HG03064 (cell line): ENCODE measurements at regions not wholly inside any gene's neighbourhood (a gene's known extent, or its start where the extent isn't known, plus 50 kb on each side); places are given as distances from the start of the nearest gene placed in this dataset.
"Not testable (repeated sequence)": the region's sequence is repeated elsewhere in the genome, so short reads cannot be mapped to it uniquely, and the experiment has no call there.

Source experiments
- ATAC-seq: cut with Tn5 transposase; IDR thresholded peaks from one replicate; pipeline ENCODE4 v1.9.1; 2021; ENCODE audit warnings: low read depth; ENCODE audit not compliant: unreplicated experiment

DNA sequence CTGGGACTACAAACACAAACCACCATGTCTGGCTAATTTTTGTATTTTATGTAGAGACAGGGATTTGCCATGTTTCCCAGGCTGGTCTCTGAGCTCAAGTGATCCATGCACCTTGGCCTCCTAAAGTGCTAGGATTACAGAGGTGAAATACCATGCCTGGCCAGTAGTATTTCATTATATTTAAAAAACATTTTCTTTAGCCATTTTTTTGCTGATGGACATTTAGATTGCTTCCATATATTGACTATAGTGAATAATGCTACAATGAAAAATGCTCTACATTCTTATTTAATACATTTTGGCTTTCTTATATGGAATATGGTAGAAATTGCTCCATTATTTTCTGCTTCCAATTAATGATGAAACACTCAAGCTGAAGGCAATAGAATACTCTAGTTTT is 1439.7 kb downstream of the FSTL5 start:
- ATAC-seq, result no peak

DNA sequence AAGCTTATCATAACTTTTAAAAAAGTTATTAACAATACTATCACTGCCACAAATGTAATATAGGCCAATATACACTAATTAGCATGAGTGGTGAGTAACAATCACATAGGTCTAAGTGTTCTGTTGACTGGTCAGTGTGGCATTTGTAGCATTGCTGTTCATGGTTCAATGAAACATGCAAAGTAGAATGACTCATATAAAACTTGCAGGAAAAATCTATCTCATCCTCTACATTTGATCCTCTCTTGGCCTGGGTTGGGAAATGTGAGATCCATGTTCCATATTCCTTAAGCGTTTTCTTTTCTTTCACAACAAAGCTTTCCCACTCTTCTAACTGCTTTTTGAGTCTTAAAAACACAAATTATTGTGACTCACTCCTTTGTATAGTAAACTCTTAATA is 1418.7 kb downstream of the FSTL5 start:
- no peak for ATAC-seq

DNA sequence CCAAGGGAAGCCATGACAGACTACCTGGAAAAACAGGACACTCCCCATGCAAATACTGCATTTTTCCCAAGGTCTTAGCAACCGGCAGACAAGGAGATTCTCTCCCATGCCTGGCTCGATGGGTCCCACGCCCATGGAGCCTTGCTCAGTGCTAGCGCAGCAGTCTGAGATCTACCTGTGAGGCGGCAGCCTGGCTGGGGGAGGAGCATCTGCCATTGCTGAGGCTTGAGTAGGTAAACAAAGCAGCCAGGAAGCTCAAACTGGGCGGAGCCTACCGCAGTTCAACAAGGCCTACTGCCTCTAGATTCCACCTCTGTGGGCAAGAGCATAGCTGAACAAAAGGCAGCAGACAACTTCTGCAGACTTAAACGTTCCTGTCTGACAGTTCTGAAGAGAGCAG is 1417.2 kb downstream of the FSTL5 start:
- ATAC-seq, result not testable (repeated sequence)

DNA sequence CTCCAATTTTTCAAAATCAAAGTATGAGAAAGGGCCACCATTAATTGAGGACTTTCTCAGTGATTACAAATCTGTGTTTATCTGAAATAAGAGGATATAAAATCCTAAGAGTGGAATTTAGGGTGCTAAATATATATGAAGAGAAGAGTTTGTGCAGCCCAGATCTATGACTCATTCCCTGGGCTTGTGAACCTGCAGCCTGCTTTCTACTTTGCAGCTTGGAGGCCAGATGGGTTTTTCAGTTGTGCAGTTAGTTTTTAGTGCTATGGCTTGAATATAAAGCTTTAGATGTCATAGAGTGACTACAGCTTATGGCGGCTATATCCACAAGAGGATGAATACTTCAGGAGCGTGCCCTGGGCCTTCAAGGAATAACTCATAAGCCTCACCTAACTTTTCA is 1391.1 kb downstream of the FSTL5 start:
- ATAC-seq, result no peak

DNA sequence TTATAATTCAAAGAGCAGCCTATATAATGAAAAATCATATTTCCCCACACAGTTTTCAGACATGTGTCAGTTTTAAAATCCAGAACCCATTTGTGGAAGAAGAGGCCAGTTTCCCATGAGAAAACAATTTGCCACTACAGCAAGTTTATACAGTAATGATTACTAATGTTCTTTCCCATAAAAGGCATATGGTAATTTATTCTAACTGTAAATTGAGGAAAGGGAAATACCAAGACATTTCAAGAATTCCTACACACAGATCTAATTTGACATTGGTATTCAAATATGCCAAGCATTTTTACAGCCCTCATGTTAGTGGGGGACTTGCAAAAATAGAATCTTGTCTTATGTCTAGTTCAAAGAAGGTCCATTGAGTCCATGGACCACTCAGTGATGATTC is 1368.6 kb downstream of the FSTL5 start:
- ATAC-seq, result no peak

DNA sequence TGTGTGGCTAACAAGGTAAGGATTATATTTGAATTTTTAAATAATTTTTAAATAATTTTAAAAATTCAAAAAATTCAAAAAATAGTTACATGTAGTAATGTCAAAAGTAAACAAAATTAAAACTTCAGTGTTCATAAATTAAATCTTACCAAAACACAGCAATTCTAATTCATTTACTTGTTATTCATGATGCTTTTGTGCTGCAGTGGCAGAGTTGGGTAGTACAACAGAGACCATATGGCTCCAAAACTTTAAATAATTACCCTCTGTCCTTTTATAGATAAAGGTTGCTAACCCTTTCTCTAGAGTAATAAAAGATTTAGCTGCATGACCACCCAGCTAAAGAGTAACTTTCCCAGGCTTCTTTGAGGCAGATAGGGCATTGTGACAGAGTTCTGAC is 1355.6 kb downstream of the FSTL5 start:
- no peak for ATAC-seq

DNA sequence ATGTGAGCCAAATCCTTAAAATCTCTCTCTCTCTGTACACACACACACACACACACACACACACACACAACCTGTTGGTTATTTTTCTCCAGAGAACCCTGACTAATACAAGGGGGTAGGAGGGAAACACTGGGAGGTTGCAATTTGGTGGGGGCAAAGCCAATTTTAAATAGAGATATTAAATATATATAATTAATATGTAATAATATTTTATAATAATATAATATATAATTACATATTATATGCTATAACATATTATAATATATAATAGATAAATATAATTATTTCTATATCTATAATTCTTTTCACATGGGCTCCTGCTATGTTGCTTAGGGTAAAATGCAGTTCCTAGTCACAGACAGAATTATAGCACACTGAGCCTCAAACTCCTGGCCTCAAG is 1354.2 kb downstream of the FSTL5 start:
- no peak for ATAC-seq

DNA sequence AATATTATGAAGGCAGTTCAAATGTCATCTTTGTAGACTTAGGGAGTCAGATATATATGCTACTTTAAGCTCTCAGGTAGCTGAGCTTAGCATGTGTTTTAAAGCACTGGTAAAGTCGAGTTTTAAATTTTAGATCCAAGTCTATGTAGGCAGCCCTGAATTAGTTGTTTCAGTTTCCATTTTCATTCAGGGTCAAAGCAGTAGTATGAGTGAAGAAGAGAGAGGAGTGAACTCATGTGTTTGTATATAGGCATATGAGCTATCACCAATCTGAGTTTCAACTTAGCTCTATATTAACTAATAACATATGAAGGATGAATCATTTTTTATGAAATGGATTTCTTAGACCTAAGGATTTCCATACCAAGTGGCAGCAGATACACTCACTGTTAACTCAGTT is 1353.4 kb downstream of the FSTL5 start:
- no peak for ATAC-seq

DNA sequence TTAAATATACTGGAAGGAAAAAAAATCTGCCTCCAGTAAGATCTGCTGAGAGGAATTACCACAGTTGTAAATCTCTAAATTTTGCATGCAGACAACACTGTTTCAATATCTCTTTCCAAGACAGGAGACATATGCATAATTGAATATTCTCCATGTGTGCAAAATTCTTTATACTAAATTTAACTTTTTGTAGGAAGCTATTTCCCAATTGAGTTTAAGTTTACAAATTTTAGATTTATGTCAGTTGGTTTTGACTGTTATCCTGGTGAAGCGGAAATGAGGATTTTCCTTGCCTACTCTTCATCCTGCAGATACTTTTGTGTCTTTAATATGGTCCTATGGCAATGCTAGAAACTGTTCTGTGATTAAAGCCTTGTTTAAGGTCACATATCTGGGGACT is 1352.9 kb downstream of the FSTL5 start:
- ATAC-seq, result no peak

DNA sequence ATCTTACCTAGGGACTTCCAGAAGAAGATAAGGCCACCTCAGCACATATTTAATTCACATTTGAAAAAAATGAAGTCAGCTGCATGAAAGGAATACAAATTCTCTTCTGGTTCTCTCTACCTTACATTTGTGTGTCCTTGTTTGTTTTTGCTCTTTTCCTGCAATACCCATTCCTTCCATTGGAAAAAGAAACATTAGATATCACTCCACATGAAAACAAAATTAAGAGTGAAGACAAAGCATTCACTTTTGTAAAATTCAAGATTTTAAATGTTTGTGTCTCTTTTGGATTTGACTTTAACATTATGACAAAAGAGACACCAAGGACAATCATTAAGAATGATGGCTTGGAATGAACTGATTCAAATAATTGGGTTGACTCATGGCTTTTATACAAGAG is 1351.8 kb downstream of the FSTL5 start:
- no peak for ATAC-seq

DNA sequence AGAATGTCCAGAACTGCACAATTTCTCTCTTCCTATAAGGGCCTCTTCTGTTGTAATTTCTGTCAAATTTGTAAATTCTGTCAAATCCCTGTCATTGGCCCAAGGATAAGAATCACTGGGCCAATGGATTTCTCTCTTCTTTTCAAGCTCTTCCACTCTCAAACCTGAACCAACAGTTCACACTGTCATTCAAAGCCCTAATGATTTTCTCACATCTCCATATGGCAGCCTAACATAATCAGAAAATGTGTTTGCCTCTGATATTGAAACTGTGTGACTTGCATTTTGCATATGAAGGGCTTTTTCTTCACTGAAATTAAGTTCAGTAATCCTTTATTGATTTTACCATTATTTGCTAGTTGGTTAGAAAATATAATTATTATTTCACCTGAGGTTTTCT is 1349.1 kb downstream of the FSTL5 start:
- no peak for ATAC-seq

DNA sequence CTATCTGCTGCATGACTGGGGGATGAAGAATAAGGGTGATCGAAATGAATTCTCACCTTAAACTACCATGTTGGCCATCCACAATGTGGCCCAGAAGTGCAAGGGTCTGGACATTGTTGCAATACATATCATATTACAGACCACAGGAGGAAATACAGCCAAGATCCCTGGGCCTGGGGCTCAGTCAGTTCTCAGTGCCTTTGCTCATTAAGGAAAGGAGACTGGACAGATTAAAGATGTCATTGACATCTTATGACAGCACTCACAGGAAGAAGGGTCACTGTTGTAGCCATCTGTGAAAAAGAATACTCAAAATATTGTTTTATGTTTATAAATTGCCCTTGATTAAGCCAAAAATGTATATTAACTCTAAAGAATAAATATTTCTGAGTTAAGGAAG is 1345.2 kb downstream of the FSTL5 start:
- no peak for ATAC-seq

DNA sequence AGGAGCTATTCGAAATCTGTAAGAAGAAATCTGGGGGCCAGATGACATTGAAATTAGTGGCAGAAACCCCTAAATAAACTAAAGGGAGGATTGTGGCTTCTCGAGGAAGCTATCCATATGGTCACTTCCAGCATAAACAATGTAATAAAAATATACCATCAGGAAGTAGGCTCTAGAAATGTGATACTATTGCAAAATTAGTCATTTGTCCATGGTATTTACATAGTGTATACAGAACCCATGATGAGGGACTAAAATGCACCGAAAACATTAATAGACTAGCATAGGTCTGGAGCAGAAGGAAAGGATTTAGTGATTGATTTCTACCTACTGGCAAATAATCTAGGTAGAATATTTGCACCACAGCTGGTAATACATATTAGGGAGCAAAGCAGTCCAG is 1344.0 kb downstream of the FSTL5 start:
- ATAC-seq, result no peak

DNA sequence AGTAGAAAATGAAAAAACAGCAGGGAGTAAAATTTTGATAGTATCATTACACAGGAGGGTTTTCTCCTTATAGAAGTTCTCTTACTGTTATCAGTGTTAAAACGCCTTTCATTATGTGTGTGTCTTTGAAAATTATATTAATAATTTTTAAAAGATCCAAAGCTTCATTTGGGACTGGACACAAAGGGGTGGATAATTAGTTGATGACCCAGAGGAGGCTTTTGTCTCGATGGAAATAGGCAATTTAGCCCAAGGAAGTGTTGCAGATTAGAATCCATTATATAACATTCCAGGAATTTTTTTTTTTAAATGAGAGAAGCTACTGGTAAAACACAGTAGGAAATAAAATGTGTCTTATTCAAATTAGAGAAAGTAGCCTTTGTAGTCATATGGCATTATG is 1339.3 kb downstream of the FSTL5 start:
- ATAC-seq, result no peak

DNA sequence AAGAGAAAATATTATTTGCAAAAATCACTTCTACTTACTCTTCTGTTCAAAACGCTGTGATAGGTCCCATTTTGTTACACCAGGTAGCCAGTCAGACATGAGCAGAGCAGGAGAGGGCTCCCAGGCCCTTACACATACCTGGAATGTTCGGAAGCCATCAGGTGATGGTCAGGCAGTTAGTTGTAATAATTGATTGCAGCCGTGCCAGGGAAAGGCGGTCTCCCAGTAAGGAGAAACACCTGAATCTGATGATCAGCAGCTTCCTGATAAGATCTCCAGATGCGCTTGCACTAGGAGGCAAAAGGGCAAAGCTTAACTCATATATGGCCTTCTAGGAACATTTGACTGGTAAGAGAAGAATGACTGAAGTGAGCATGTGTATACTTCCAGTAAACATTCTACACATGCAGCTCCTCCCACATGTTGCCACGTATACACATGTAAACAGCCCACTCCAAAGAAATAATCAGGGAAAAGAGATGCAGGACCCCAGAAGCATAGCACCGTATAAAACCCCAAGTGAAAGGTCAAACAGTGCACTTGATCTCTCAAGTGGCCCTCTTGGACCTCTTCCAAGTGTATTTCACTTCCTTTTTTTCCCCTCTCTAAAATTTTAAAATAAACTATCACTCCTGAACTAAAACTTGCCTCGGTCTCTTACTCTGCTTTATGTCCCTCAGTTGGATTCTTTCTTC is 1338.0 kb downstream of the FSTL5 start:
- no peak for ATAC-seq

DNA sequence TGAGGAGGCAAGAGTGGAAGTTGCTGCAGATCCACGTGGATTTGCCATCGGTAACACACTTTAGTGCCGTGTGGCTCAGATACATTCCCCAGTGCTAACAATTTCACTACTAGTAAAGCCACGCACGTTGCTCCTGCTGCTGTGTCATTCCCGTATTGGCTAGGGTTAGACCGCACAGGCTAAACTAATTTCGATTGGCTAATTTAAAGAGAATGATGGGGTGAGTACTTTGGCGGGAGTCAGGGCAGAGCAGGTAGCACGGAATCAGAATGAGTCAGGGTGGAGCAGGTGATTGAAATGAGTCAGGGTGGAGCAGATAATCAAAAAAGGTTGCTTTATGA is 1337.5 kb downstream of the FSTL5 start:
- no peak for ATAC-seq

DNA sequence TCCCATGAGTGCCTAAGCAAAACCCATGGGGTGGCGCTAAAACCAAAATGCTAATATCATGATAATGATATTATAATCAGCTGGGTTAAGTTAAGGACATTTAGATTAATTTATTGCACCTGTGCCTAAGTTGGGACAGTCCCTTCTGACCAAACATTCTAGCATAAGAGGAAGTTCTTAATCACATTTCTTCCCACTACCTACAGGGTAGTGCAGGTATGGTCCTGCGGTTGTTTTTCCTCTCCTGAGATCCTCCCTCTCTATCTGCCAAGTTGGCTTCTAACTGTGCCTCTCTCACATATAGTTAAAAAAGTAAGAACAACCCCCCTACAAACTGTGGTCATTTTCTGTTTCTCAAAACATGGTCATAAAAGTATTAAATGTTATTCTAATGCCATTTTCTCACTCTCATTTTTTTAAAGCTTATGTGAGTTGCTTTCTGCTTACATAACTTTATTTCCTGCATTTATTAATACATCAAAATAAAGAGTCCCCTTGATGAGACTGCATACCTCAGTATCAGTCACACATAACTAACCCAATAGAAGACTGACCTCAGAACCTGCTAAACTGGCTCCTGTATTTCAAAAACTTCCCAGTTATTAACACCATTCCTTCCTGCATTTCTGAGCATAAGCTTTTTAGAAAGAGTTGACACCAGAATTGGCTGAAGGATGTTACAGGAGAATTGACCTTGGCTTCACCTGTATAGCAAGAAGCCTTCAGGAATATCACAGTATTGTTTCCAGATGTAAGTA is 1332.5 kb downstream of the FSTL5 start:
- ATAC-seq, result no peak

DNA sequence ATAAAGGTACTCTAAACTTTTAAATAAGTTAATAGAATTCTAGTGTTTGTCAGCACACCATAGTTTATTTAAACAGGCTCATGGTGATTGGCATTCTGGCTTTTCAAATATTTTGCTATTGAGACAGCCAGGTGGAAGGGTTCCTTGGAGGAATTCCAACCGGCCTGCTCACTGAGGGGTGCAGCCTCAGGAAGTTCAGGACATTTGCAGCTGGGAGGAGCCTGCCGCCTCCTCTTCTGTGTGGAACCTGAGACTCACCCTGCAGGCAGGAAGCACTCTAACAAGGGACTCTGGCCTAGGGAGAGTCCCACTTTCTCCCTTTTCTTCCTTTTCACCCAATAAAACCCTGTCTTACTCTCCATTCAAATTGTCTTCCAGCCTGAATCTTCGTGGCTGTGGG is 1328.0 kb downstream of the FSTL5 start:
- ATAC-seq, result no peak

DNA sequence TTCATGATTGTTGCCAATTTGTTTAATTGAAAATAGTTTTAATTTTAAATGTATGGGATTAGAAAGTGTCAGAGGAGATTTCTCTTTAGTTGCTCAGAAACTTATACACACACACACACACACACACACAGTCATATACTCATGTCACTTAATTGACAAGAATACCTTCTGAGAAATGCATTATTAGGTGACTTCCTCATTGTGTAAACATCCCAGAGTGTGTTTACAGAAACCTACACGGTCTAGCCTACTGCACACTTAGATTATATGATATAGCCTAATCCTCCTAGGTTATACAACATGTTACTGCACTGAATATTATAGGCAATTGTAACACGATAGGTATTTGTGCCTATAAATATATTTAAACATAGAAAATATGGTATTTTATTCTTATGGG is 1327.4 kb downstream of the FSTL5 start:
- ATAC-seq, result no peak

DNA sequence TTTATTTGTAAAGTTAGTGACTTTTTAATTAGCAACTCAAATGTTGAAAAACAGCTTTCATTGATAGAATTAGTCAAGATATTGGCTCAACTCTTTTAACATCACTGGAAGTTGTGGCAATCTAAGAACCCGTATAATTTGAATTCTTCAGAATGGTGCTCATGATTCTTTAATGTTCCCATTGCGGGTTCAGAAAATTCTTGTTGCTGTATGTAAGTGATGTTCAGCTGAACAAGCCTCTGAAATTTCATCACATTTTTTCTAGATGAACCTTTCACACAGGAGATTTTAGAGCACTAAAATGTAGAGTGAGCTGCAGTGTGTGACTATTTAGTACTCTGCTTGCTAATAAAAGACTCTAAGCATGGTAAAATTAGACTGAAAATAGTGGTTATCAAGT is 1317.7 kb downstream of the FSTL5 start:
- ATAC-seq, result no peak

DNA sequence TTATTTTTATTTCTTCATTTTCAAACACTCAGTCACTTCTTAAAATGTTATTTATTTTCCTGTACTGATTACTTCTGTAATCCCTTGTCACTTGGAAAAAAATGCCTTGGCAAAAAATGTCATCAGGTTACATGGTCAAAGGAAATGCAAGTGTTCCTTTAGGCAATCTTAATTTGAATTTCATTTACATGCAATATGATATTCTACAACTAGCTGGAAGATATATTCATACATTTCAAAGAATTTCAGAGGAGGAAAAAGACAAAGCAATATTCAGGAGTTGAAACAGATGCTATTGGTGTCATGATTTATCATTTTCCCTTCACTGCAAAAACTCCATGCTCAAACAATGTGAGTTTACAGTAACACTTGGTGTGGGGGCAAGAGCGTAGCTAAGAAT is 1316.6 kb downstream of the FSTL5 start:
- no peak for ATAC-seq

DNA sequence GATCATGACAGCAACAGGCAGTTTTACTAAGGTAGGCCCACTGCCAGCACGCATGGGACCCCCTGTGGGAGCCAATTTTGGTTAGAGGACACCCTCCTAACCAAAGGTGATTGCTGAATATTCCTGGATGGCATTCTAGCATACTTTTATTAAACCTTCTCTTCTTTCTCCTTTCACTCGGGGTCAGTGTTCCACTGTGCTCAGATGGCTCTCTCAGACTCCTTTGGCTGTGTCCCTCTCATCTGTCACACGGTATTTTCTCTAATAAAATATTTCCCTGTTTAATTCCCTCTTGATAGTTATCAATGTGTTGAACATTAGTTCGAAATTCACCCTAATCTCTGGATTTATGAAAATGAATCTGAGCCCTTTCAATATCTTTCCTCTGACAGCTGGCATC is 1315.3 kb downstream of the FSTL5 start:
- no peak for ATAC-seq
